Stimulated activated CD4-positive, alpha-beta T cell treated with anti-CD3 and anti-CD28 coated beads, TNF-alpha, amount 100 ng/mL, for 1 hour (primary cell): ENCODE measurements at regions not wholly inside any gene's neighbourhood (a gene's known extent, or its start where the extent isn't known, plus 50 kb on each side); places are given as distances from the start of the nearest gene placed in this dataset.

Experiments used
- DNase-seq, 3 donors: peaks; one replicate each; pipeline ENCODE4 v3.0.0-alpha.2; 2020; ENCODE audit warnings: low read depth in 3 of 3, low spot score in 1 of 3

GRCh38 chr16:13291591-13292333 lies 390.4 kb downstream of the SHISA9 start:
- DNase-seq = no peak

- DNase-seq = no peak
Measured at GRCh38 chr16:13296206-13296605, 394.8 kb downstream of the SHISA9 start.

- DNase-seq = no peak
Measured at GRCh38 chr16:13298666-13299065, 397.3 kb downstream of the SHISA9 start.

GRCh38 chr16:13300066-13300840 lies 398.9 kb downstream of the SHISA9 start:
- no peak for DNase-seq

- DNase-seq = no peak
Measured at GRCh38 chr16:13305019-13305755, 403.8 kb downstream of the SHISA9 start.

GRCh38 chr16:13306161-13306995 lies 405.0 kb downstream of the SHISA9 start:
- DNase-seq = no peak

GRCh38 chr16:13307255-13307654 lies 405.9 kb downstream of the SHISA9 start:
- DNase-seq = no peak

- no peak for DNase-seq
Measured at GRCh38 chr16:13307851-13308250, 406.5 kb downstream of the SHISA9 start.

GRCh38 chr16:13312063-13312462 lies 410.7 kb downstream of the SHISA9 start:
- DNase-seq = no peak

- DNase-seq = no peak
Measured at GRCh38 chr16:13313351-13313750, 412.0 kb downstream of the SHISA9 start.

- no peak for DNase-seq
Measured at GRCh38 chr16:13314633-13315032, 413.2 kb downstream of the SHISA9 start.

GRCh38 chr16:13315642-13316427 lies 414.4 kb downstream of the SHISA9 start:
- DNase-seq = no peak

GRCh38 chr16:13322336-13322735 lies 420.9 kb downstream of the SHISA9 start:
- DNase-seq = no peak

- DNase-seq = no peak
Measured at GRCh38 chr16:13324851-13325250, 423.5 kb downstream of the SHISA9 start.

- no peak for DNase-seq
Measured at GRCh38 chr16:13325396-13325795, 424.0 kb downstream of the SHISA9 start.

- DNase-seq = no peak
Measured at GRCh38 chr16:13331918-13332317, 430.5 kb downstream of the SHISA9 start.

GRCh38 chr16:13332713-13333255 lies 431.4 kb downstream of the SHISA9 start:
- no peak for DNase-seq

GRCh38 chr16:13333336-13333735 lies 431.9 kb downstream of the SHISA9 start:
- DNase-seq = no peak

- no peak for DNase-seq
Measured at GRCh38 chr16:13335879-13336278, 434.5 kb downstream of the SHISA9 start.

- no peak for DNase-seq
Measured at GRCh38 chr16:13336335-13336734, 434.9 kb downstream of the SHISA9 start.
